IMR-90 (cell line): ENCODE measurements at regions not wholly inside any gene's neighbourhood (a gene's known extent, or its start where the extent isn't known, plus 50 kb on each side); places are given as distances from the start of the nearest gene placed in this dataset.
A peak's percentile ranks its signal among the peaks of the same experiment; 100 is the strongest.

Experiments
- ATAC-seq: fragments of 200-7000 bp; cut with Tn5 transposase; 2 replicates; pipeline ENCODE4 v1.9.1; 2020; ENCODE audit warnings: low read depth, mild to moderate bottlenecking, moderate library complexity
- BruUV-seq: library from RNA; stranded (reverse); fragments of 400-500 nt; replicated peaks from 2 replicates; lab custom pipeline; 2021; lab: Mats Ljungman, UMichigan
- CTCF ChIA-PET: fragments of 300-600 bp; formaldehyde crosslinking; extraction: SDS; loops from one replicate; lab custom pipeline; 2021; ENCODE audit warnings: antibody characterized with exemption; lab: Yijun Ruan, JAX
- POLR2A ChIA-PET: fragments of 300-600 bp; sonication (Branson Sonifier 250); formaldehyde crosslinking; loops from one replicate; lab custom pipeline; 2022; ENCODE audit warnings: antibody characterized with exemption; ENCODE audit not compliant: unreplicated experiment; lab: Charles Lee
- DNase-seq: peaks from one replicate; pipeline ENCODE4 v3.0.0; 2013
- H2AFZ ChIP-seq: replicated peaks from 2 replicates; pipeline ENCODE3; 2013; ENCODE audit warnings: low read length, mild to moderate bottlenecking; ENCODE audit not compliant: poor library complexity
- H2AK5ac ChIP-seq: 2 replicates; pipeline ENCODE4 v1.6.1; 2013; ENCODE audit warnings: low read depth, low read length, inconsistent platforms
- H2AK9ac ChIP-seq: replicated peaks from 2 replicates; pipeline ENCODE3; 2013; ENCODE audit warnings: mild to moderate bottlenecking, low read depth, low read length, moderate library complexity; ENCODE audit not compliant: poor library complexity
- H2BK120ac ChIP-seq: 2 replicates; pipeline ENCODE4 v1.6.1; 2013; ENCODE audit warnings: low read depth, low read length, inconsistent platforms
- H2BK15ac ChIP-seq: 3 replicates; pipeline ENCODE4 v1.6.1; 2013; ENCODE audit warnings: low read depth, low read length, inconsistent platforms
- H2BK20ac ChIP-seq: 2 replicates; pipeline ENCODE4 v1.6.1; 2013; ENCODE audit warnings: low read depth, mild to moderate bottlenecking, inconsistent platforms, low read length, moderate library complexity
- H2BK5ac ChIP-seq: 2 replicates; pipeline ENCODE4 v1.6.1; 2013; ENCODE audit warnings: mild to moderate bottlenecking, low read depth, low read length, inconsistent platforms; ENCODE audit not compliant: poor library complexity, severe bottlenecking
- H3K14ac ChIP-seq: replicated peaks from 2 replicates; pipeline ENCODE4 v1.6.1; 2013; ENCODE audit warnings: low read depth, low read length, inconsistent platforms
- H3K18ac ChIP-seq: 2 replicates; pipeline ENCODE4 v1.6.1; 2013; ENCODE audit warnings: low read depth, low read length, control low read depth
- H3K23ac ChIP-seq: 2 replicates; pipeline ENCODE4 v1.6.1; 2013; ENCODE audit warnings: low read depth, low read length, inconsistent platforms
- H3K27ac ChIP-seq: 2 replicates; pipeline ENCODE4 v1.5.1; 2013; ENCODE audit warnings: mild to moderate bottlenecking, control low read depth, low read length; ENCODE audit not compliant: insufficient read depth
- H3K27me3 ChIP-seq: 2 replicates; pipeline ENCODE4 v1.6.1; 2013; ENCODE audit warnings: low read length; ENCODE audit not compliant: control insufficient read depth, insufficient read depth
- H3K36me3 ChIP-seq: 2 replicates; pipeline ENCODE4 v1.6.1; 2013; ENCODE audit warnings: low read length, mixed read lengths; ENCODE audit not compliant: control insufficient read depth, insufficient read depth
- H3K4ac ChIP-seq: 2 replicates; pipeline ENCODE4 v1.6.1; 2013; ENCODE audit warnings: low read depth, low read length, inconsistent platforms
- H3K4me1 ChIP-seq: 2 replicates; pipeline ENCODE4 v1.6.1; 2013; ENCODE audit warnings: low read length, mixed read lengths; ENCODE audit not compliant: control insufficient read depth, insufficient read depth
- H3K4me2 ChIP-seq: 2 replicates; pipeline ENCODE4 v1.6.1; 2013; ENCODE audit warnings: low read depth, mild to moderate bottlenecking, control low read depth, low read length, moderate library complexity
- H3K4me3 ChIP-seq: 2 replicates; pipeline ENCODE4 v1.5.1; 2013; ENCODE audit warnings: low read depth, mild to moderate bottlenecking, control low read depth, low read length, moderate library complexity; ENCODE audit not compliant: insufficient read depth
- H3K56ac ChIP-seq: 2 replicates; pipeline ENCODE4 v1.6.1; 2013; ENCODE audit warnings: low read length, inconsistent platforms; ENCODE audit not compliant: insufficient read depth; ENCODE audit errors: extremely low read depth
- H3K79me1 ChIP-seq, 2 experiments: 2 replicates each; pipeline ENCODE4 v1.6.1; 2013; ENCODE audit warnings: low read length in 2 of 2, inconsistent platforms in 1 of 2, low read depth in 1 of 2
- H3K9ac ChIP-seq: 2 replicates; pipeline ENCODE4 v1.6.1; 2013; ENCODE audit warnings: low read depth, low read length, control low read depth
- H3K9me1 ChIP-seq: 2 replicates; pipeline ENCODE4 v1.6.1; 2013; ENCODE audit warnings: low read length, inconsistent platforms; ENCODE audit not compliant: insufficient read depth
- H3K9me3 ChIP-seq: 2 replicates; pipeline ENCODE4 v1.6.1; 2013; ENCODE audit warnings: low read length; ENCODE audit not compliant: control insufficient read depth, insufficient read depth
- H4K20me1 ChIP-seq: 2 replicates; pipeline ENCODE4 v1.6.1; 2013; ENCODE audit warnings: low read length, inconsistent platforms; ENCODE audit not compliant: insufficient read depth
- H4K5ac ChIP-seq: 2 replicates; pipeline ENCODE4 v1.6.1; 2013; ENCODE audit warnings: mild to moderate bottlenecking, low read depth, low read length, control low read depth
- H4K8ac ChIP-seq, 2 experiments: 2 replicates each; pipeline ENCODE4 v1.6.1; 2013; ENCODE audit warnings: low read depth in 2 of 2, low read length in 2 of 2, control low read depth in 1 of 2, inconsistent platforms in 1 of 2
- H4K91ac ChIP-seq: 2 replicates; pipeline ENCODE4 v1.6.1; 2013; ENCODE audit warnings: low read depth, low read length, inconsistent platforms; ENCODE audit not compliant: insufficient read depth
- CEBPB ChIP-seq: IDR thresholded peaks from 2 replicates; pipeline ENCODE4 v1.6.1; 2012; ENCODE audit warnings: low read depth, low read length, improper control_type of control experiment
- ELK1 ChIP-seq: fragments of 150-350 bp; IDR thresholded peaks from 2 replicates; pipeline ENCODE4 v1.6.1; 2016; ENCODE audit warnings: low read depth, mild to moderate bottlenecking, low read length, moderate library complexity, borderline replicate concordance
- WGBS, 2 experiments: methylation state at CpG; one replicate each; pipeline versions ENCODE4 v1.1.5 to v1.1.7; 2013; ENCODE audit warnings: missing lambda C conversion rate in 2 of 2; ENCODE audit not compliant: insufficient read length in 1 of 2; ENCODE audit errors: extremely low coverage in 2 of 2; 5-methylcytosine and 5-hydroxymethylcytosine counted together
- dilution Hi-C: fragments of 300-500 bp; cut with HindIII; formaldehyde crosslinking; loops from one replicate; pipeline ENCODE4 v1.14.3; 2018; ENCODE audit warnings: low sequenced_read_pairs; ENCODE audit not compliant: unreplicated experiment
- in situ Hi-C: fragments of 300-500 bp; cut with MboI; formaldehyde crosslinking; loops from 3 replicates; pipeline ENCODE4 v1.14.3; 2019; ENCODE audit warnings: low sequenced_read_pairs, inconsistent platforms, mixed read lengths
- intact Hi-C: fragments of 100-400 bp; cut with micrococcal nuclease; formaldehyde crosslinking; loops from 2 replicates; pipeline ENCODE4 v1.10.0; 2022

- Histone ChIP-seq H3K23ac (0 out of 2 replicates have a peak overlapping the region, but pooled peaks have one; percentile 24), H2AK5ac (0 out of 2 replicates have a peak overlapping the region, but pooled peaks have one; percentile 73), H4K8ac (no peak overlapping the region), H3K56ac (no peak overlapping the region), H3K9me3 (no peaks in the 10 kb centered on the region), H3K4ac (no peak overlapping the region; the same call in 1 of the 2 replicates), H2BK20ac (peak overlapping the region; percentile 20; the same call in 1 of the 2 replicates), H3K9me1 (no peaks in the 10 kb centered on the region), H2BK5ac (no peak overlapping the region), H2BK15ac (0 out of 3 replicates have a peak overlapping the region, but pooled peaks have one; percentile 32), H4K20me1 (no peaks in the 10 kb centered on the region), H4K5ac (no peak overlapping the region), H4K91ac (no peak overlapping the region), H2AFZ (no peak overlapping the region), H3K36me3 (no peaks in the 10 kb centered on the region), H3K4me1 (peaks cover 2% of the 10 kb centered on the region; the same call in 1 of the 2 replicates), H2AK9ac (no peak overlapping the region), H3K27me3 (no peaks in the 10 kb centered on the region), H3K4me3 (no peak overlapping the region), H3K27ac (no peak overlapping the region), H3K79me1 (no peaks in the 10 kb centered on the region), H3K4me2 (no peak overlapping the region), H3K14ac (no peak overlapping the region; the same call in 1 of the 2 replicates), H3K18ac (no peak overlapping the region), H2BK120ac (0 out of 2 replicates have a peak overlapping the region, but pooled peaks have one; percentile 59), H3K9ac (no peak overlapping the region)
- dilution Hi-C loops: no loop called here
- ChIA-PET POLR2A (no interaction called here), CTCF (no interaction called here)
- BruUV-seq: no TSS peak
- DNase-seq (peak; percentile 59), ATAC-seq (no peak)
- in situ Hi-C loops: no loop called here
- no peak for TF ChIP-seq ELK1
- TF ChIP-seq CEBPB: peak; percentile 35; the same call in 1 of the 2 replicates
- WGBS, 2 experiments: no CpG with 5 or more reads among the region's 4 CpGs
- intact Hi-C loops: no loop called here
These were observed 180.4 kb upstream of the ATP2B1 start for GRCh38 chr12:89889062-89889461.
